HepG2 (cell line): ENCODE measurements at regions not wholly inside any gene's neighbourhood (a gene's known extent, or its start where the extent isn't known, plus 50 kb on each side); places are given as distances from the start of the nearest gene placed in this dataset.
A peak's percentile ranks its signal among the peaks of the same experiment; 100 is the strongest.

ENCODE experiments used
- ATAC-seq: fragments of 200-7000 bp; cut with Tn5 transposase; 3 replicates; pipeline ENCODE4 v1.9.1; 2020; ENCODE audit warnings: mild to moderate bottlenecking, moderate library complexity
- BruUV-seq: library from RNA; stranded (reverse); fragments of 400-500 nt; replicated peaks from 2 replicates; lab custom pipeline; 2021; lab: Mats Ljungman, UMichigan
- CTCF ChIA-PET: fragments of 300-600 bp; formaldehyde crosslinking; extraction: SDS; loops from one replicate; lab custom pipeline; 2021; ENCODE audit warnings: low total read pairs, inconsistent platforms, low intra/inter-chr PET ratio; lab: Yijun Ruan, JAX
- POLR2A ChIA-PET: fragments of 350-600 bp; sonication (Branson Sonifier 250); formaldehyde crosslinking; loops from one replicate; lab custom pipeline; 2020; ENCODE audit warnings: antibody characterized with exemption, inconsistent platforms; lab: Yijun Ruan, JAX
- DNase-seq: peaks from one replicate; pipeline ENCODE4 v3.0.0-alpha.2; 2015; ENCODE audit warnings: low spot score
- FAIRE-seq: peaks from 3 replicates; lab custom pipeline; 2011; peaks lifted over from hg19 to GRCh38; lab: Jason Lieb, UNC
- H2AFZ ChIP-seq: one replicate; pipeline ENCODE4 v1.6.1; 2011; ENCODE audit warnings: low read length, inconsistent platforms
- H3K27ac ChIP-seq: fragments of 300-600 bp; 3 replicates; pipeline ENCODE4 v1.8.0; 2011; ENCODE audit warnings: mixed run types, mild to moderate bottlenecking, mixed read lengths, low read length, inconsistent platforms; ENCODE audit not compliant: insufficient read depth; ENCODE audit errors: extremely low read length
- H3K27me3 ChIP-seq, 2 experiments: fragments of 200-600 bp in 1 of 2; 2 replicates in 1 of 2; 3 replicates in 1 of 2; pipeline versions ENCODE4 v1.6.0 to v1.8.0; 2011; ENCODE audit warnings: low read length in 2 of 2, mild to moderate bottlenecking in 2 of 2, moderate library complexity in 2 of 2, inconsistent platforms in 1 of 2; ENCODE audit not compliant: insufficient read depth in 2 of 2, control insufficient read depth in 1 of 2
- H3K36me3 ChIP-seq, 2 experiments: fragments of 200-600 bp in 1 of 2; replicated peaks in 1 of 2; 2 replicates in 1 of 2; 3 replicates in 1 of 2; pipeline versions ENCODE4 v1.5.1 to v1.8.0; 2011; ENCODE audit warnings: low read length in 2 of 2, inconsistent platforms in 1 of 2; ENCODE audit not compliant: insufficient read depth in 2 of 2, control insufficient read depth in 1 of 2
- H3K4me1 ChIP-seq: 2 replicates; pipeline ENCODE4 v1.5.1; 2012; ENCODE audit warnings: low read length, inconsistent platforms; ENCODE audit not compliant: insufficient read depth
- H3K4me2 ChIP-seq: 2 replicates; pipeline ENCODE4 v1.6.0; 2011; ENCODE audit warnings: low read depth, low read length, inconsistent platforms
- H3K4me3 ChIP-seq, 3 experiments: fragments of 200-600 bp in 1 of 3; sonication (generic), shearing (Covaris generic) in 1 of 3; replicated peaks in 1 of 3; 2 replicates each; pipeline ENCODE4 v1.5.1; 2011 to 2016; ENCODE audit warnings: low read length in 3 of 3, inconsistent platforms in 2 of 3, low read depth in 2 of 3, mild to moderate bottlenecking in 2 of 3, control low read depth in 1 of 3, mixed read lengths in 1 of 3; ENCODE audit not compliant: insufficient read depth in 1 of 3
- H3K79me2 ChIP-seq: one replicate; pipeline ENCODE4 v1.6.1; 2011; ENCODE audit warnings: low read length, inconsistent platforms; ENCODE audit not compliant: insufficient read depth
- H3K9ac ChIP-seq: 2 replicates; pipeline ENCODE4 v1.6.0; 2011; ENCODE audit warnings: mild to moderate bottlenecking, low read depth, low read length, inconsistent platforms; ENCODE audit not compliant: insufficient read depth
- H3K9me3 ChIP-seq: 2 replicates; pipeline ENCODE4 v1.5.1; 2012; ENCODE audit warnings: mild to moderate bottlenecking, low read length
- H4K20me1 ChIP-seq: 2 replicates; pipeline ENCODE4 v1.6.0; 2011; ENCODE audit warnings: inconsistent platforms, mild to moderate bottlenecking, low read length, moderate library complexity; ENCODE audit not compliant: insufficient read depth
- ATF1 ChIP-seq: IDR thresholded peaks from 2 replicates; pipeline ENCODE4 v1.6.1; 2016; ENCODE audit warnings: mild to moderate bottlenecking, control low read depth
- CEBPB ChIP-seq: IDR thresholded peaks from 2 replicates; pipeline ENCODE4 v1.6.1; 2011; ENCODE audit warnings: low read depth, low read length, improper control_type of control experiment, borderline replicate concordance
- NFYC ChIP-seq: IDR thresholded peaks from 2 replicates; pipeline ENCODE4 v1.6.1; 2016; ENCODE audit warnings: missing genetic modification reagents, missing compliant biosample characterization
- PAWR ChIP-seq: sonication (generic); formaldehyde crosslinking; IDR thresholded peaks from 2 replicates; pipeline ENCODE4 v1.4.0; 2020; ENCODE audit warnings: missing genetic modification reagents, mild to moderate bottlenecking, borderline replicate concordance
- RBM39 ChIP-seq: fragments of 200-400 bp; formaldehyde crosslinking; IDR thresholded peaks from one replicate; pipeline ENCODE4 v1.6.1; 2018; ENCODE audit warnings: antibody characterized with exemption, mild to moderate bottlenecking, low read depth, low read length; ENCODE audit not compliant: poor library complexity, severe bottlenecking
- RFX1 ChIP-seq: fragments of 450-650 bp; IDR thresholded peaks from 2 replicates; pipeline ENCODE4 v1.6.1; 2017
- RORA ChIP-seq: sonication (generic); formaldehyde crosslinking; IDR thresholded peaks from 2 replicates; pipeline ENCODE4 v1.5.0; 2020; ENCODE audit warnings: mild to moderate bottlenecking, missing genetic modification reagents, moderate library complexity
- YY1 ChIP-seq: IDR thresholded peaks from 2 replicates; pipeline ENCODE4 v1.6.1; 2011; ENCODE audit warnings: low read length, low read depth, moderate library complexity, mild to moderate bottlenecking; ENCODE audit not compliant: insufficient read depth, insufficient replicate concordance
- ZNF225 ChIP-seq: sonication (generic); formaldehyde crosslinking; IDR thresholded peaks from 2 replicates; pipeline ENCODE4 v1.4.0; 2020; ENCODE audit warnings: mild to moderate bottlenecking, missing genetic modification reagents
- ZNF496 ChIP-seq: sonication (generic); formaldehyde crosslinking; IDR thresholded peaks from 2 replicates; pipeline ENCODE4 v1.8.1; 2023; ENCODE audit warnings: mild to moderate bottlenecking, moderate library complexity, missing genetic modification reagents; ENCODE audit not compliant: insufficient replicate concordance
- ZNF652 ChIP-seq: IDR thresholded peaks from 2 replicates; pipeline ENCODE4 v1.6.1; 2016; ENCODE audit warnings: low read depth, borderline replicate concordance
- WGBS: methylation state at CpG from one replicate; pipeline ENCODE4 v1.1.6; 2017; ENCODE audit warnings: low lambda C conversion rate; 5-methylcytosine and 5-hydroxymethylcytosine counted together
- in situ Hi-C: cut with HindIII; loops from 2 replicates; pipeline ENCODE4 v1.10.0; 2017; ENCODE audit warnings: low pct_unique_long_range_greater_than_20kb; ENCODE audit not compliant: extremely low pct_ligation_motif_present
- intact Hi-C: fragments of 100-400 bp; cut with micrococcal nuclease; formaldehyde crosslinking; loops from one replicate; pipeline ENCODE4 v1.10.0; 2022; ENCODE audit not compliant: unreplicated experiment
- TF ChIP-seq, protein P1 (sequence below): sonication (generic); formaldehyde crosslinking; IDR thresholded peaks from 2 replicates; pipeline ENCODE4 v1.4.0; 2020; ENCODE audit warnings: mild to moderate bottlenecking, missing genetic modification reagents, borderline replicate concordance

DNA sequence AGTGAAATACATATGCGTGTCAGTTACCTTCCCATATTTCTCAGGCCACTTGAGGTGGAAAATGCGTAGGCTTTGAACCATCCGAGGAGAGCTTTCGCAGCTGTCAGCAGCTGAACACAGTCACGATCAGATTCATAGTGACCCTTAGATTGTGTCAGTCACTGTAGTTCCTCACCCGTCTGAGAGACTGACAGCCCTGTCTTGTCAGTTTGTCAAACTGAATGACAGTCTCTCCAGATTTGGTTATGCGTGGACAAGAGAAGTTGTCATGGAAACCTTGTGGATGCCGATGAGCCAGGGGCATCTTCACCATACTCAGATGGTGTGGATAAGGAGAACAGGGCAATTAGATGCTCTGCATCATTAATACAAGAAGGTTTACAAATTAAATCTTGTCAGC, 546.3 kb downstream of the TYW1 start:
- Histone ChIP-seq H3K27me3 (no peaks in the 10 kb centered on the region), H4K20me1 (no peaks in the 10 kb centered on the region), H2AFZ (no peak overlapping the region), H3K4me1 (no peaks in the 10 kb centered on the region), H3K36me3 (no peaks in the 10 kb centered on the region), H3K9ac (no peak overlapping the region), H3K4me3 (no peak overlapping the region), H3K79me2 (no peaks in the 10 kb centered on the region), H3K4me2 (no peak overlapping the region), H3K9me3 (no peaks in the 10 kb centered on the region), H3K27ac (no peak overlapping the region)
- FAIRE-seq = no peak
- TF ChIP-seq ATF1 = no peak
- TF ChIP-seq RORA (CRISPR knock-in tag) = no peak
- TF ChIP-seq NFYC (CRISPR knock-in tag) = no peak
- 0 out of 2 replicates have a peak, but pooled peaks have one; percentile 6 for TF ChIP-seq RFX1
- no peak for TF ChIP-seq ZNF496 (CRISPR knock-in tag)
- no peak for TF ChIP-seq RBM39
- no peak for TF ChIP-seq PAWR
- CTCF ChIA-PET = no interaction called here
- WGBS = 67% methylated on average over 7 of the region's 8 CpGs
- POLR2A ChIA-PET = no interaction called here
- BruUV-seq = no TSS peak
- no peak for ATAC-seq
- intact Hi-C loops = no loop called here
- no peak for DNase-seq
- in situ Hi-C loops = no loop called here

DNA sequence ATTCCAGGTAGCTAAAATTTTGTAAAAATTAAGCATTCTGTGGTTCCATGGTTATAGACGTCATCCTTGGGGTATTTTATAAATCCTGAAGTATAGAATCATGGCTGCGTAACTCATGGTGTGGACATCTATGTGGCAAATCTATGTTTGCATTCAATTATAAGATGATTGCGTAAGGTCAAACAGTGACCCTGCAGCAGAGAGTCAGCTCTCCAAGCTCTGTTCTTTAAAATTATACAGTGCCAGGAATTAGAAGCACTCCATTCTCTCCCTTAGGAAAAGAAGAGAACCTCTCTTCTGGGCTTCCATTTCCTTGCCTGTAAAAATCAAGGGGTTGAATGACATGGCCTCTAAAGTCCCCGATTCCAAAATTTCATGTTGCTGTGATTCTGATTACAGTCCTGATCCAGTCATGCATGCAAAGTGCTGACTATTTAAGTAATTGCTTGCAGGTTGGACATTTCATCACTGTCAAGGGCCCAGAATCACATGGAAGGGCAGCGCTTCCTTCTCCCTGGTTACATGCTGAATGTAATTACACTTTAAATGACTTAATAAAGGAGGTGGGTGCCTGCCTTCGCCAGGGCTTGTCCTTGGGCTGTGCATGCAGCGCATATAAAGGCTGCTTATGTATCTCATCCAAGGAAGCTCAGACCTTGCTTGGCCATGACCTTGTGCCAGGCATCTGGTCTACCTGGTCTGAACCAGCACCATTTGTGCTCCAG, 550.7 kb downstream of the TYW1 start:
- Histone ChIP-seq H2AFZ (no peak overlapping the region), H3K9me3 (no peaks in the 10 kb centered on the region), H3K27me3 (no peaks in the 10 kb centered on the region), H3K4me1 (no peaks in the 10 kb centered on the region), H3K9ac (no peak overlapping the region), H3K4me3 (no peak overlapping the region), H4K20me1 (no peaks in the 10 kb centered on the region), H3K4me2 (no peak overlapping the region), H3K79me2 (no peaks in the 10 kb centered on the region), H3K36me3 (no peaks in the 10 kb centered on the region), H3K27ac (no peak overlapping the region)
- no peak for TF ChIP-seq YY1
- TF ChIP-seq, protein P1, sequence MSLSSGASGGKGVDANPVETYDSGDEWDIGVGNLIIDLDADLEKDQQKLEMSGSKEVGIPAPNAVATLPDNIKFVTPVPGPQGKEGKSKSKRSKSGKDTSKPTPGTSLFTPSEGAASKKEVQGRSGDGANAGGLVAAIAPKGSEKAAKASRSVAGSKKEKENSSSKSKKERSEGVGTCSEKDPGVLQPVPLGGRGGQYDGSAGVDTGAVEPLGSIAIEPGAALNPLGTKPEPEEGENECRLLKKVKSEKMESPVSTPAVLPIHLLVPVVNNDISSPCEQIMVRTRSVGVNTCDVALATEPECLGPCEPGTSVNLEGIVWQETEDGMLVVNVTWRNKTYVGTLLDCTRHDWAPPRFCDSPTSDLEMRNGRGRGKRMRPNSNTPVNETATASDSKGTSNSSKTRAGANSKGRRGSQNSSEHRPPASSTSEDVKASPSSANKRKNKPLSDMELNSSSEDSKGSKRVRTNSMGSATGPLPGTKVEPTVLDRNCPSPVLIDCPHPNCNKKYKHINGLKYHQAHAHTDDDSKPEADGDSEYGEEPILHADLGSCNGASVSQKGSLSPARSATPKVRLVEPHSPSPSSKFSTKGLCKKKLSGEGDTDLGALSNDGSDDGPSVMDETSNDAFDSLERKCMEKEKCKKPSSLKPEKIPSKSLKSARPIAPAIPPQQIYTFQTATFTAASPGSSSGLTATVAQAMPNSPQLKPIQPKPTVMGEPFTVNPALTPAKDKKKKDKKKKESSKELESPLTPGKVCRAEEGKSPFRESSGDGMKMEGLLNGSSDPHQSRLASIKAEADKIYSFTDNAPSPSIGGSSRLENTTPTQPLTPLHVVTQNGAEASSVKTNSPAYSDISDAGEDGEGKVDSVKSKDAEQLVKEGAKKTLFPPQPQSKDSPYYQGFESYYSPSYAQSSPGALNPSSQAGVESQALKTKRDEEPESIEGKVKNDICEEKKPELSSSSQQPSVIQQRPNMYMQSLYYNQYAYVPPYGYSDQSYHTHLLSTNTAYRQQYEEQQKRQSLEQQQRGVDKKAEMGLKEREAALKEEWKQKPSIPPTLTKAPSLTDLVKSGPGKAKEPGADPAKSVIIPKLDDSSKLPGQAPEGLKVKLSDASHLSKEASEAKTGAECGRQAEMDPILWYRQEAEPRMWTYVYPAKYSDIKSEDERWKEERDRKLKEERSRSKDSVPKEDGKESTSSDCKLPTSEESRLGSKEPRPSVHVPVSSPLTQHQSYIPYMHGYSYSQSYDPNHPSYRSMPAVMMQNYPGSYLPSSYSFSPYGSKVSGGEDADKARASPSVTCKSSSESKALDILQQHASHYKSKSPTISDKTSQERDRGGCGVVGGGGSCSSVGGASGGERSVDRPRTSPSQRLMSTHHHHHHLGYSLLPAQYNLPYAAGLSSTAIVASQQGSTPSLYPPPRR (CRISPR knock-in tag) = no peak
- TF ChIP-seq ZNF225 (CRISPR knock-in tag) = no peak
- TF ChIP-seq ZNF652 = no peak
- peak; percentile 65; the same call in 1 of the 2 replicates for TF ChIP-seq CEBPB
- DNase-seq = no peak
- in situ Hi-C loops (no loop called here), intact Hi-C loops (no loop called here)
- no peak for ATAC-seq
- no peak for FAIRE-seq
- no TSS peak for BruUV-seq
- ChIA-PET POLR2A (no interaction called here), CTCF (no interaction called here)
- 52% methylated on average over 7 of the region's 7 CpGs for WGBS
